Adrenal gland (tissue), 9 donors: ENCODE measurements at regions not wholly inside any gene's neighbourhood (a gene's known extent, or its start where the extent isn't known, plus 50 kb on each side); places are given as distances from the start of the nearest gene placed in this dataset.

Source experiments
- DNase-seq, 7 donors: peaks; one replicate each; pipeline ENCODE4 v3.0.0-alpha.2; 2019 to 2020
- H3K27ac ChIP-seq, 5 donors: fragments of 200-600 bp; sonication (generic) in 4 of 5; 1 replicate in 3 of 5; 2 replicates in 2 of 5; pipeline versions ENCODE4 v1.5.1 to v1.8.0; 2016 to 2020; ENCODE audit warnings: mild to moderate bottlenecking in 1 of 5
- H3K27me3 ChIP-seq: fragments of 200-600 bp; 2 replicates; pipeline ENCODE4 v1.8.0; 2021
- H3K36me3 ChIP-seq, 2 donors: fragments of 200-600 bp; replicated peaks in 1 of 2; 1 replicate in 1 of 2; 2 replicates in 1 of 2; pipeline versions ENCODE4 v1.5.1 to v1.8.0; 2018 to 2022
- H3K4me1 ChIP-seq, 2 donors: fragments of 200-600 bp; replicated peaks in 1 of 2; 1 replicate in 1 of 2; 2 replicates in 1 of 2; pipeline versions ENCODE4 v1.5.1 to v1.8.0; 2018 to 2021
- H3K4me3 ChIP-seq, 4 donors: fragments of 200-600 bp; sonication (generic) in 3 of 4; one replicate each; pipeline ENCODE4 v1.5.1; 2016 to 2018
- H3K9me3 ChIP-seq, 3 donors: fragments of 200-600 bp; sonication (generic) in 1 of 3; replicated peaks in 1 of 3; 1 replicate in 2 of 3; 2 replicates in 1 of 3; pipeline versions ENCODE4 v1.5.1 to v1.8.0; 2016 to 2021
- CTCF ChIP-seq, 6 experiments: fragments of 450-650 bp in 4 of 6; fragments of 200-600 bp in 2 of 6; sonication (generic) in 1 of 6; IDR thresholded peaks; 1 replicate in 5 of 6; 2 replicates in 1 of 6; pipeline versions ENCODE4 v1.5.1 to v1.8.0; 2016 to 2021; ENCODE audit warnings: antibody characterized with exemption in 6 of 6, mild to moderate bottlenecking in 2 of 6, moderate library complexity in 1 of 6
- POLR2A ChIP-seq, 2 donors: fragments of 450-650 bp; IDR thresholded peaks; one replicate each; pipeline ENCODE4 v1.6.1; 2017; ENCODE audit warnings: antibody characterized with exemption in 2 of 2, mild to moderate bottlenecking in 2 of 2, moderate library complexity in 1 of 2
- WGBS, 4 donors: extraction: QIAGEN DNeasy Blood & Tissue Kit in 2 of 4; methylation state at CpG; one replicate each; pipeline versions ENCODE4 v1.1.5 to v1.1.7; 2013 to 2017; 5-methylcytosine and 5-hydroxymethylcytosine counted together
- intact Hi-C, 2 donors: fragments of 100-400 bp; cut with DNase I; formaldehyde crosslinking; loops; one replicate each; pipeline versions ENCODE4 v1.14.1 to v1.15.0; 2022 to 2023
- donor health status: healthy with polysubstance abuse.
- donor health status: Bipolar disorder and iron deficiency.
- donor health status: DM: yes; HTN: yes; CAD: no.
- donor health status: DM: no; HTN: no; CAD: no.
- donor health status: DM: no; HTN: no; CAD: no.

GRCh38 chr11:37230865-37231264, 632.8 kb upstream of the RAG2 start:
- 55 to 89% (median 62%) methylated on average over 1 of the region's 1 CpG for WGBS, 4 donors
- intact Hi-C loops: no loop called here
- peaks cover 0 to 4% (median 0%) of the 10 kb centered on the region in 3 donors for H3K9me3 ChIP-seq
- no peaks in the 10 kb centered on the region for H3K4me1 ChIP-seq
- DNase-seq: no peak
- no peaks in the 10 kb centered on the region for H3K36me3 ChIP-seq
- TF ChIP-seq CTCF (IDR thresholded peaks at IDR 0.05) (no peak), POLR2A (IDR thresholded peaks at IDR 0.05) (no peak)
- no peaks in the 10 kb centered on the region for H3K27me3 ChIP-seq
- H3K27ac ChIP-seq: no peak overlapping the region
- H3K4me3 ChIP-seq: no peak overlapping the region

- H3K4me1 ChIP-seq: no peaks in the 10 kb centered on the region
- whole genome bisulfite sequencing, 4 donors: 78 to 89% (median 83%) methylated on average over 2 to 4 of the region's 4 CpGs
- intact Hi-C loops: no loop called here
- H3K9me3 ChIP-seq: no peaks in the 10 kb centered on the region
- H3K4me3 ChIP-seq: no peak overlapping the region
- H3K36me3 ChIP-seq: no peaks in the 10 kb centered on the region
- DNase-seq: no peak
- no peaks in the 10 kb centered on the region for H3K27me3 ChIP-seq
- TF ChIP-seq CTCF (IDR thresholded peaks at IDR 0.05) (no peak), POLR2A (IDR thresholded peaks at IDR 0.05) (no peak)
- H3K27ac ChIP-seq: no peak overlapping the region
Measured at GRCh38 chr11:37223962-37224361, 625.9 kb upstream of the RAG2 start.

- intact Hi-C loops: no loop called here
- DNase-seq: no peak
Measured at GRCh38 chr11:37203006-37203405, 605.0 kb upstream of the RAG2 start.

GRCh38 chr11:37199082-37199481, 601.0 kb upstream of the RAG2 start:
- Histone ChIP-seq H3K4me3 (no peak overlapping the region), H3K27me3 (no peaks in the 10 kb centered on the region), H3K9me3 (no peaks in the 10 kb centered on the region), H3K27ac (no peak overlapping the region), H3K36me3 (no peaks in the 10 kb centered on the region), H3K4me1 (no peaks in the 10 kb centered on the region)
- TF ChIP-seq CTCF (IDR thresholded peaks at IDR 0.05): no peak
- no peak for TF ChIP-seq POLR2A (IDR thresholded peaks at IDR 0.05)
- intact Hi-C loops: no loop called here
- DNase-seq: no peak
- WGBS, 4 donors: 67 to 87% (median 80%) methylated on average over 1 of the region's 1 CpG

More at GRCh38 chr11:37203006-37203405, 605.0 kb upstream of the RAG2 start:
- Histone ChIP-seq H3K9me3 (no peaks in the 10 kb centered on the region), H3K36me3 (no peaks in the 10 kb centered on the region), H3K4me1 (no peaks in the 10 kb centered on the region), H3K27ac (no peak overlapping the region), H3K27me3 (no peaks in the 10 kb centered on the region), H3K4me3 (no peak overlapping the region)
- no peak for TF ChIP-seq CTCF (IDR thresholded peaks at IDR 0.05)
- WGBS, 4 donors: 72 to 83% (median 79%) methylated on average over 5 of the region's 5 CpGs
